SK-N-SH treated with all-trans-retinoic acid at 6 μM for 48 hours (cell line): ENCODE measurements at regions not wholly inside any gene's neighbourhood (a gene's known extent, or its start where the extent isn't known, plus 50 kb on each side); places are given as distances from the start of the nearest gene placed in this dataset.

ENCODE experiments used
- ATAC-seq: fragments of 200-7000 bp; cut with Tn5 transposase; 3 replicates; pipeline ENCODE4 v1.9.1; 2020; ENCODE audit warnings: mild to moderate bottlenecking, moderate library complexity
- ARNTL ChIP-seq: fragments of 450-650 bp; formaldehyde crosslinking; IDR thresholded peaks from 2 replicates; pipeline ENCODE4 v1.5.0; 2020; ENCODE audit warnings: low read depth, mild to moderate bottlenecking, moderate library complexity, borderline replicate concordance
- BACH2 ChIP-seq: fragments of 250-450 bp; sonication (Bioruptor Pico); IDR thresholded peaks from 2 replicates; pipeline ENCODE4 v1.9.0; 2021; ENCODE audit warnings: mild to moderate bottlenecking, borderline replicate concordance
- CREB5 ChIP-seq: fragments of 250-450 bp; sonication (Bioruptor Pico); IDR thresholded peaks from 2 replicates; pipeline ENCODE4 v1.5.1; 2020; ENCODE audit warnings: low read depth, mild to moderate bottlenecking, moderate library complexity
- CSDC2 ChIP-seq: fragments of 250-450 bp; sonication (Bioruptor Pico); IDR thresholded peaks from 2 replicates; pipeline ENCODE4 v1.5.0; 2020; ENCODE audit warnings: mild to moderate bottlenecking, moderate library complexity
- CSRNP3 ChIP-seq: fragments of 250-450 bp; sonication (Bioruptor Pico); IDR thresholded peaks from 2 replicates; pipeline ENCODE4 v1.5.1; 2021; ENCODE audit warnings: mild to moderate bottlenecking, moderate library complexity
- GLIS3 ChIP-seq: fragments of 250-450 bp; sonication (Bioruptor Pico); IDR thresholded peaks from 2 replicates; pipeline ENCODE4 v1.5.0; 2020; ENCODE audit warnings: mild to moderate bottlenecking, moderate library complexity
- ISL1 ChIP-seq: fragments of 250-450 bp; sonication (Bioruptor Pico); IDR thresholded peaks from 2 replicates; pipeline ENCODE4 v2.1.2; 2022; ENCODE audit warnings: mild to moderate bottlenecking, moderate library complexity
- OSR1 ChIP-seq: fragments of 250-450 bp; sonication (Bioruptor Pico); IDR thresholded peaks from 2 replicates; pipeline ENCODE4 v1.8.0; 2022; ENCODE audit warnings: moderate library complexity, mild to moderate bottlenecking, inconsistent platforms
- PATZ1 ChIP-seq: fragments of 250-450 bp; sonication (Bioruptor Pico); IDR thresholded peaks from 2 replicates; pipeline ENCODE4 v1.8.0; 2020; ENCODE audit warnings: mild to moderate bottlenecking, moderate library complexity, borderline replicate concordance
- POU6F1 ChIP-seq: fragments of 250-450 bp; sonication (Bioruptor Pico); IDR thresholded peaks from 2 replicates; pipeline ENCODE4 v1.8.0; 2021; ENCODE audit warnings: low read depth, mild to moderate bottlenecking, moderate library complexity, borderline replicate concordance
- PPARA ChIP-seq: fragments of 250-450 bp; sonication (Bioruptor Pico); IDR thresholded peaks from 2 replicates; pipeline ENCODE4 v1.5.0; 2020; ENCODE audit warnings: mild to moderate bottlenecking, borderline replicate concordance
- RARB ChIP-seq: fragments of 250-450 bp; sonication (Bioruptor Pico); IDR thresholded peaks from 2 replicates; pipeline ENCODE4 v1.8.0; 2021; ENCODE audit warnings: mild to moderate bottlenecking, moderate library complexity
- SNAI2 ChIP-seq: fragments of 250-450 bp; sonication (Bioruptor Pico); IDR thresholded peaks from 2 replicates; pipeline ENCODE4 v1.5.0; 2020; ENCODE audit warnings: mild to moderate bottlenecking, moderate library complexity
- TCF4 ChIP-seq: fragments of 250-450 bp; sonication (Bioruptor Pico); IDR thresholded peaks from 2 replicates; pipeline ENCODE4 v1.8.0; 2021; ENCODE audit warnings: mild to moderate bottlenecking, moderate library complexity, borderline replicate concordance
- TOX ChIP-seq: fragments of 250-450 bp; sonication (Bioruptor Pico); IDR thresholded peaks from 2 replicates; pipeline ENCODE4 v1.8.0; 2021; ENCODE audit warnings: mild to moderate bottlenecking, moderate library complexity, borderline replicate concordance
- TSHZ2 ChIP-seq: fragments of 250-450 bp; sonication (Bioruptor Pico); IDR thresholded peaks from 2 replicates; pipeline ENCODE4 v1.5.0; 2020; ENCODE audit warnings: mild to moderate bottlenecking, moderate library complexity
- ZFP3 ChIP-seq: fragments of 250-450 bp; sonication (Bioruptor Pico); IDR thresholded peaks from 2 replicates; pipeline ENCODE4 v1.5.0; 2020; ENCODE audit warnings: mild to moderate bottlenecking, moderate library complexity
- ZNF565 ChIP-seq: fragments of 450-650 bp; formaldehyde crosslinking; conservative IDR thresholded peaks from 2 replicates; pipeline ENCODE4 v1.5.0; 2020; ENCODE audit warnings: low read depth, mild to moderate bottlenecking, moderate library complexity
- ZNF70 ChIP-seq: fragments of 450-650 bp; formaldehyde crosslinking; IDR thresholded peaks from 2 replicates; pipeline ENCODE4 v1.5.0; 2020; ENCODE audit warnings: mild to moderate bottlenecking, moderate library complexity
- ZNF8 ChIP-seq: fragments of 450-650 bp; formaldehyde crosslinking; IDR thresholded peaks from 2 replicates; pipeline ENCODE4 v1.5.0; 2020; ENCODE audit warnings: mild to moderate bottlenecking, moderate library complexity

GRCh38 chr18:22694954-22695353, 238.2 kb upstream of the RBBP8 start:
- peak; percentile 97 for ATAC-seq
- no peak for TF ChIP-seq PATZ1 (CRISPR knock-in tag)

GRCh38 chr18:22695674-22696073, 237.5 kb upstream of the RBBP8 start:
- TF ChIP-seq CSRNP3, result no peak
- no peak for TF ChIP-seq PPARA
- no peak for TF ChIP-seq CREB5 (CRISPR knock-in tag)
- TF ChIP-seq TOX (CRISPR knock-in tag), result no peak
- no peak for TF ChIP-seq OSR1
- TF ChIP-seq CSDC2, result no peak
- TF ChIP-seq ZNF565, result no peak
- no peak for TF ChIP-seq GLIS3 (CRISPR knock-in tag)
- TF ChIP-seq TCF4 (CRISPR knock-in tag), result no peak
- no peak for TF ChIP-seq ARNTL (CRISPR knock-in tag)
- TF ChIP-seq ZNF70 (CRISPR knock-in tag), result no peak
- TF ChIP-seq SNAI2 (CRISPR knock-in tag), result no peak
- TF ChIP-seq TSHZ2 (CRISPR knock-in tag), result no peak
- no peak for ATAC-seq

GRCh38 chr18:22697561-22697960, 235.6 kb upstream of the RBBP8 start:
- ATAC-seq, result no peak
- TF ChIP-seq CSDC2 (no peak), TSHZ2 (CRISPR knock-in tag) (no peak), ISL1 (no peak), ZFP3 (no peak), ZNF565 (no peak), TOX (CRISPR knock-in tag) (no peak), ZNF8 (CRISPR knock-in tag) (no peak), CSRNP3 (no peak), BACH2 (CRISPR knock-in tag) (no peak), RARB (CRISPR knock-in tag) (no peak), ZNF70 (CRISPR knock-in tag) (no peak), TCF4 (CRISPR knock-in tag) (no peak), POU6F1 (CRISPR knock-in tag) (no peak), PATZ1 (CRISPR knock-in tag) (no peak), SNAI2 (CRISPR knock-in tag) (no peak), PPARA (no peak)
